ENCODE measurements at regions not wholly inside any gene's neighbourhood (a gene's known extent, or its start where the extent isn't known, plus 50 kb on each side); places are given as distances from the start of the nearest gene placed in this dataset.

DNA sequence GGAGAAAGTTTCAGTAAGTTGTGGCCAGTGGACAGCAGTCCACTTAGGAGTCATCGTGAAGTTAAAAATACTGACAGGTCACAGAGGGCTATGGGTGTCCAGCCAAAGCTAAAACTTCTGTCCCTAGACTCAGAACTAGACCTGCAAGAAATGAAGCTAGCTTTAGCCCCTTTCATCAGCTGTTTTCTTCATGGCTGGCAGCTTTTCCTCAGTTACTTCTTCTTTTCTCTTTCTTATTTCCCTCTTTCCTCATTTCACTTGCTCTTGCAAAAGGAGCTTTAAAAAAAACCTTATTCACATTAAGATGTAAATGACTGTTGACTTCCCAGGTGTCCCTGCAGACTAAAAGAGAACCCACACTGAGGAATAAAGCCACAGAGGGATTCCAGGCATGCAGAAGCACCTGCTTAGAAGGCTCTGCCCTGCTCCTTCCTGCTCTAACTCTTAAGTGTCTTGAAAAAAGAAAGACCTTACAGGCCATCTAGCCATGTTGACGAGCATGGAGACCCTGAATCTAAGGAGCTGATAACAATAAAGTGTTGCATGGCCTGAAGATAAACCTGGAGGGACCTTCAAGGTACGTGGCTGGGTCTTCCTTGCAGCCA is 69.7 kb upstream of the CCND2 start:
- 60 to 74% (median 69%) methylated on average over 3 of the region's 3 CpGs for WGBS, 4 donors
- no peak overlapping the region for H3K4me3 ChIP-seq
- no peaks in the 10 kb centered on the region for H3K4me1 ChIP-seq (replicated peaks in 1 of 2)
- H3K9me3 ChIP-seq (replicated peaks in 1 of 3): no peaks in the 10 kb centered on the region
- H3K27me3 ChIP-seq: peaks cover 23% of the 10 kb centered on the region
- intact Hi-C loops (cut with DNase I): no loop called here
- no peak for DNase-seq
- H3K27ac ChIP-seq: no peak overlapping the region
- no peak for TF ChIP-seq POLR2A (IDR thresholded peaks at IDR 0.05)
- TF ChIP-seq CTCF (IDR thresholded peaks at IDR 0.05): no peak
- H3K36me3 ChIP-seq (replicated peaks in 1 of 2): no peaks in the 10 kb centered on the region

GRCh38 chr12:4202918-4203317 is 70.6 kb upstream of the CCND2 start:
- 66 to 72% (median 68%) methylated on average over 5 of the region's 5 CpGs for WGBS, 4 donors
- intact Hi-C loops (cut with DNase I): no loop called here
- TF ChIP-seq POLR2A (IDR thresholded peaks at IDR 0.05) (no peak), CTCF (IDR thresholded peaks at IDR 0.05) (no peak)
- DNase-seq: no peak
- H3K36me3 ChIP-seq (replicated peaks in 1 of 2): no peaks in the 10 kb centered on the region
- H3K4me1 ChIP-seq (replicated peaks in 1 of 2): no peaks in the 10 kb centered on the region
- peaks cover 24% of the 10 kb centered on the region for H3K27me3 ChIP-seq
- H3K27ac ChIP-seq: no peak overlapping the region
- H3K4me3 ChIP-seq: no peak overlapping the region
- H3K9me3 ChIP-seq (replicated peaks in 1 of 3): no peaks in the 10 kb centered on the region

DNA sequence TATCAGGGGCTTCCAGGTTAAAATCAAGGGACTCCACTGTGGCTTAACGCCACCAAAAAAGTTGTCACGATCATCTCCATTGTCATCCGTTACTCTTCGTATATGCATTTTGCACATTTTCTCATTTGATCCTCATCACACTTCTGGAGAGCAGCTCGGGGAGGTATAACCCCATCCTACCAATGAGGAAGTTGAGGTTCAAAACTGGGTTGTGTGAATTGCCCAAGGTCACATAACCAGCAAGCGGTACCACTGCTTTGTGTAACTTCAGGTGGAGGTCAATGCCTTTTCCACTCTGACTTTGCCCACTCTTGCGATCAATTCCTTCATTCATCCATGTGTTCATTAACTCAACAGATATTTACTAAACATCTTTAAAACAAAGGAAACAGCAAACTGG is 71.1 kb upstream of the CCND2 start:
- 67 to 75% (median 70%) methylated on average over 7 of the region's 7 CpGs for WGBS, 4 donors
- intact Hi-C loops (cut with DNase I): no loop called here
- H3K27me3 ChIP-seq: peaks cover 23% of the 10 kb centered on the region

GRCh38 chr12:4201333-4202100 is 72.0 kb upstream of the CCND2 start:
- no peak for DNase-seq
- no peak overlapping the region for H3K4me3 ChIP-seq
- H3K4me1 ChIP-seq (replicated peaks in 1 of 2): no peaks in the 10 kb centered on the region
- no peaks in the 10 kb centered on the region for H3K9me3 ChIP-seq (replicated peaks in 1 of 3)
- 77 to 81% (median 79%) methylated on average over 13 of the region's 13 CpGs for WGBS, 4 donors
- intact Hi-C loops (cut with DNase I): no loop called here
- no peak overlapping the region for H3K27ac ChIP-seq
- H3K27me3 ChIP-seq: peaks cover 23% of the 10 kb centered on the region
- no peak for TF ChIP-seq POLR2A (IDR thresholded peaks at IDR 0.05)
- H3K36me3 ChIP-seq (replicated peaks in 1 of 2): no peaks in the 10 kb centered on the region

More for the DNA sequence above, 71.1 kb upstream of the CCND2 start:
- no peak for DNase-seq
- Histone ChIP-seq H3K36me3 (replicated peaks in 1 of 2) (no peaks in the 10 kb centered on the region), H3K27ac (no peak overlapping the region), H3K4me3 (no peak overlapping the region), H3K4me1 (replicated peaks in 1 of 2) (no peaks in the 10 kb centered on the region), H3K9me3 (replicated peaks in 1 of 3) (no peaks in the 10 kb centered on the region)
- TF ChIP-seq POLR2A (IDR thresholded peaks at IDR 0.05): no peak
- TF ChIP-seq CTCF (IDR thresholded peaks at IDR 0.05): no peak
